Activated CD4-positive, alpha-beta T cell treated with anti-CD3 and anti-CD28 coated beads, Interleukin-2, Interleukin-4, amounts not matched to agents 100 ng/mL and 50 ng/mL, durations not matched to agents 16 hours and 8 hours (primary cell): ENCODE measurements at regions not wholly inside any gene's neighbourhood (a gene's known extent, or its start where the extent isn't known, plus 50 kb on each side); places are given as distances from the start of the nearest gene placed in this dataset.

ENCODE experiments used
- DNase-seq: peaks from one replicate; pipeline ENCODE4 v3.0.0-alpha.2; 2020; ENCODE audit warnings: low spot score

DNA sequence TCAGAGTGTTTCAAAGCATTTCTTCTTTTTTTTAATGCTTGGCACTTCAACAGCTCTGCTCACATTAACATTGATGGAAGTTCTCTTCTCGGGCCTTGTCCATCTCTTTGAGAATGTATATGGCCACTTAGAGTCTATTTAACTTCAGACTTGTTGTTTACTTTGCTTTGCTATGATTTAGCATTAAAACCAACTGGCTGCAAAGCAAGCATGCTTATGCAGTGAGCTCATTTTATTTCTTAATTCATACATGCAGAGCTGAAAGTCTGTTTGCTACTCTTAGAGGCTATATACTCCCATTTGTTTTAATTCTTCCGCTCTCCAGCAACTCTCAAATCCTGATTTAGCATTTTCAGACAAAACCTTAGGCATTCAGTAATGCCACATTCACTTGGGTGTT lies 107.6 kb upstream of the PACRGL start:
- DNase-seq: no peak

DNA sequence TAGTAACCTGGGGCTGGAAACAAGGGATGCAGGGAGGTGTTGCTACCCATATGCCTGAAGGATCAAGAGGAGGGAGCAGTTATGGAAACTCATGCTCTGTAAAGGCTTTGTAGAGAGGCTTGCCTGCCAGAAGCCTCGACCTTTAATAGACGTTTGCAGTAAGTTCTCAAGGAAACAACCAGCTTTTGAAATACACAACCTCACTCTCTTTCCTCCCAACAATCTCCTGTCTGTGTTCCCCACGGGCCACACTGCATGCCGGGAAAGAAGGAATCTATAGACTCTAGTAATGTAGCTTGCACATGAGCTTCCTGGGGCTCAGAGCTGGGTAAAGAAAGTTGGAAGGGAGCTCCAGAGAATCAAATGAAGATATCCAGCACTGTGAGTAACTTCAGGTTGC lies 101.6 kb upstream of the PACRGL start:
- DNase-seq: no peak

DNA sequence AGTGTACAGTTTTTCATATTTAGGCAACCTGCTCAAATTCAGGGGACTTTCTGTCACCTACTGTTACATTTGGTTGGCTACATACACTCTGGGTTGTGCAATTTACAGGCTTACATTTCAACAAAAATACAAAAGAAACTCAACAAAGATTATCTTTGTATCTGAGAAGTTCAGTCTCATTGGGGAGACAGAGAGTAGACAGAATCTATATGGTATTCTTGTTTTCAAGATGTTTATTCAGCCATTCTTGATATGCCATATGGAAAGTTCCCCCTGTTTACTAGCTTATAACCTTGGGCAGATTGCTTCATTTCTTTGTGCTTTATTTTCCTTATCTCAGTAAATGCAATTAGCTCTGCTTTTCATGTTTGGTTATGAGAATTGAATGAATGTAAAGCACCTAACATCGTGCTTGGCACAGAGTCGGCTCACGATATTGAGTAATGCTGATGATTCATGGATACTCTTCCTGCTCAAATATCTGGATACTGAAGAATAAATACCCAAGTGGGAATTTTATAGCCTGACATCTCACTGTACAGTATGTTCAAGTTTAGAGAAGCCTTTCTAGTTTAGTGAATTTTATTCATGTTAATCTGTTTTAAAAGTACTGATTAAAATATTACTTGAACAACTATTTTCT lies 96.5 kb upstream of the PACRGL start:
- DNase-seq: no peak

DNA sequence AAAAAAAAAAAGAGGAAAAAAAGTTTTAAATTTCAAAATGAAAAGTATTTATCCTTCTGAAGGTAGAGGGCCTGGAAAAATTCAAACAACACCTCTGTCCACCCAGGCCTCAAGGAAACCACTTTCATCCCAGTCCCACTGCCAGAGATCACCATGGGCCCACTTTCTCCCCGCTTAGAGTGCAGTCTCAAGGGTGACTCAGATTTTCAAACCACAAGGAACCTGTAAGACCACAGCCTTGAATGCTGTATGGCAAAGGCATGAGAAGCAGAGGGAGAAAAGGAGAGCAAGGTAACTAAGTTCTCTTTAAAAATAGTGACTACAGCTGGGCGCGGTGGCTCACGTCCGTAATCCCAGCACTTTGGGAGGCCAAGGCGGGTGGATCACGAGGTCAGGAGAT lies 87.9 kb upstream of the PACRGL start:
- DNase-seq: no peak

DNA sequence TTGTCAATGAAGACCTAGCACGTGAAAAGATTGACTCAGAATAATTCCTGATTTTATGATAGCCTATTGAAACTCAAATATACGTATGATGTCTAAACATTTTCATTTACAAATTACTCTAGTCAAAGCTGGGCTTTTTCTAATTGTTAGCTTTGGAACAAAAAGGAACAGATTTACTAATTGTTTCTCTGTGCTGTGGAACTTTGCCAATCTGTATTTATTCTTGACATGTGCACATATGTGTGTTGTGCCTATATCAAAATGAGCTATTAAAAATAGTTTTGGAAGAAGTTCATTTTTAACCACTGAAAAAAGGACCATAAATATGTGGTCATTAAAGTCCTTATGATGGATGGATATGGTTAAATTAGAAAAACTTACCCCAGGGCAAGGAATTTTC lies 85.4 kb upstream of the PACRGL start:
- DNase-seq: no peak

DNA sequence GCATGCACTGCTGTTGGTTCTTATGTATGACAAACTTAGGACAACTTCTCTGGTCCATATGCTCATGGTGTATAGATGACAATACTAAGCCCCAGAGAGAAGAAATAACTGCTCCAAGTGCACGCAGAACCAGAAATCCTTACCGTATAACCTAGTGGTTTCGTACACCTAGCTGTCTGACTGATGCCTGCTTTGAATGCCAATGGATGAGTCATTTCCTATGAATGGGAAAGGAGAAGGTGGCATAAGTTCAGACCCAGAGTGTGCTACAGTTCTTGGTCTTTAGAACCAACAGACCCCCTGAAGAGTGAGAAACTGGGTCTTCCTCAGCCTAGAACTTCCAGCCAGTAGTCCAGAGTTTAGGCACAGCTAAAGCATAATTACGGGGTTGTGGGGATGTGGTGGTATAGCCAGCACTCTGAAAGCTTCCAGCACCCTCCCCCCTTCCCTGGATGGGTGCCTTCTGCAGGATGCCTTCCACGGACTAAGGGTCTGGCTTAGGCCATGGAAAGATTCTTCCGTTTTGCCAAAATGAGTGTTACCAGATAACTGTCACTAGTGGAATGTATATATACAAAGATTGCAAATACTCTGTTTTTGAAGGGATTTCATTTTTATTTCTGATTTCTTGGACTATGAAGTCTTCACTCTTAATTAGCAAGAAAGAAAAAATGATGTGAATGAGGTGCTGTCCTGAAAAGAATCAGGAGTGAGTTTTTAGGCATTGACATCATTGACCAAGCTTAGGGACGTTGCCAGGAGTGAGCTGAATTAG lies 84.6 kb upstream of the PACRGL start:
- no peak for DNase-seq

DNA sequence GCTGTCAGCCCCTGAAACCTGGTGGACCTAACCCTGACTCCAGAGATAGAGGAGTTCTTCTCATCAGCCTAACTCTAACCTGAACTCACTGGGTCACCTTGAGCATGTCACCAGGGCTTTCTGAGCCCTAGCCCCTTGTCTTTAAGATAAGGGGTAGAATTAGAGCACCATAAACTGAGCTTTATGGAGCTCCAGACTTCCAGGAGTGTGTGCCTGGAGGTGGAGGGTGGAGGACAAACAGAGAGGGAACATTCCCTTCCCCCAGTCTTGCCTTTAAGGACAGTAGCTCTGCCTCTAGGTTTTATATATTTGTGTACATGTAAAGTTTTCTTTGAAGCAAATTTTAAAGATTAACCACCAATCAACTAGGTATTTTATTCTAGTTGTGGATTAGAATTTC lies 83.9 kb upstream of the PACRGL start:
- no peak for DNase-seq

DNA sequence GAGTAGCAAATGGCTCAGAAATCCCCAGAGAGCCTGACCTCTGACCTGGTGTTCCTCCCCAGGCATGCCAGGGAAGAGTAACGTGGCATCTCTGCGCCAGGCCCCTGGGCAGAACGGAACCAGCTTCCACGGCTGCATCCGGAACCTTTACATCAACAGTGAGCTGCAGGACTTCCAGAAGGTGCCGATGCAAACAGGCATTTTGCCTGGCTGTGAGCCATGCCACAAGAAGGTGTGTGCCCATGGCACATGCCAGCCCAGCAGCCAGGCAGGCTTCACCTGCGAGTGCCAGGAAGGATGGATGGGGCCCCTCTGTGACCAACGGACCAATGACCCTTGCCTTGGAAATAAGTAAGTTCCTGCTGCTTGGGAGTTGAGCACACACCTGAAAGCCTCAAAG lies 83.4 kb upstream of the PACRGL start:
- no peak for DNase-seq

DNA sequence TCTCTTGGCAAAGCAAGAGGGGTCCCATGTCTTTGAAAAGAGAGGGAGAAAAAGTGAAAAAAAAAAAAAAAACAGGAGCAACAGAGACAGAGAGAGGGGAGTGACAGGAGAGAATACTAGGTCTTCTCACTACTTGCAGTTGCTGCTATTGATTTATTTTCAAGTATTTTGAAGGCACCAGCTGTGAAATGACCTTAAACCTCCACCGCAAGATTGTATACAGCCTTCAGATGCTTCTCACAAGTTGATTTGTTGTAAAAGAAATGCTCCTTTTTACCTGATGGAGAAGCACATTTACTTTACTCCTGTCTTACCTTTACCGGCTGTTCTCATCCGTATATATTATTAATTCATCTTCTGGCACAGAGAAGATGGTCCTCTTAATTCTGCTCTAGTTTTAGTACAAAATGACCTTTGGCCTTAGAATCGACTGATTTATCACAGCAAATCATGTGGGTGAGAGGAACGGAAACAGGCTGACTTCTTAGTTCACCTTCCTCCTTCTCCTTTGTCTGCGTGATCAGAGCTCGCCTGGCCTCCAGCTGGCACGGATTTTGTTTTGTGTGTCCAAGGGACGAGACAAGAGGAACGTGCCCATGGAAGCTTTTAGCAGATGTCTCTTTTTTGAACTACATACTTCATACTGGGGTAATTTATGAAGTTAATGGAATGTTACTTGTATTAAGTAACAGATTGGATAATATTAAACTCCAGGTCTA lies 82.4 kb upstream of the PACRGL start:
- DNase-seq: no peak

DNA sequence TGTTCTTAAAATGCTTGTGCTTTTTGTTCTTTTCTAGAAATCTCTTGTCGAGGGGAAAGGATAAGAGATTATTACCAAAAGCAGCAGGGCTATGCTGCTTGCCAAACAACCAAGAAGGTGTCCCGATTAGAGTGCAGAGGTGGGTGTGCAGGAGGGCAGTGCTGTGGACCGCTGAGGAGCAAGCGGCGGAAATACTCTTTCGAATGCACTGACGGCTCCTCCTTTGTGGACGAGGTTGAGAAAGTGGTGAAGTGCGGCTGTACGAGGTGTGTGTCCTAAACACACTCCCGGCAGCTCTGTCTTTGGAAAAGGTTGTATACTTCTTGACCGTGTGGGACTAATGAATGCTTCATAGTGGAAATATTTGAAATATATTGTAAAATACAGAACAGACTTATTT lies 81.5 kb upstream of the PACRGL start:
- no peak for DNase-seq

DNA sequence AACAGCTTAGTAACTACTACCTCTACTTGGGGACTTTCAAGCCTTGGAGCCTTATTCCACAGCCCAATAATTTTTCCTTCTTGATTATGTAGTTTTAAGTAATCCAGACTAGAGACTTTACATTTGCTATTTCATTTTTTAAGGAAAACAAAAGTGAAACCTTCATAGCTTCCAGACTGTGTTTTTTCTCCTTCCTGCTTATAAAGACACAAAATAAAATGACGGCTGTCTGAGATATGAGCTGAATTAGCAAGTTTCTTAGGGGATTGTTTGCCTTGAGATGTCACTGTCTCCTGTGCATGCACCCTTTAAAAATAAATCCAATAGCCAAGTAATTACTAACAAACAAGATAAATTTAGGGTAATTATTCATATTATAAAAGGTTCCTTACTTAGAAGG lies 78.8 kb upstream of the PACRGL start:
- DNase-seq: no peak

DNA sequence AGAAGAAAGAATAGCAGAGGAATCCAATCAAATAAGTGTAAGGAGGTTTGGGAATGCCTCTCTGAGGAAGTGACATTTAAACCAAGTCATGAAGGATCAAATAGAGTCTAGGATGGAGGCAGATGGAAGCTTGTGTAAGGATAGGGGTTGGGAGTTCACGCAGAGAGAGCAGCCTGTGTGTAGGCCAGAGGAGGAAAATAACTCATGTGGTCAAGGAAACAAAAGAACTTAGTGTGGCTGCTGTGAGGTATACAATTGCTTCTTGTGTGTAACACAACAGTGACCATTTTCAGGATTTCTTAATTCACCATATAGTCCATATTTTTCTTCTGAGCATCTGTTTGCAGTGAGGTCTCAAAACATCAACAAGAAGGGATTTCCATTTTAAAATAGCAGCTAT lies 77.6 kb upstream of the PACRGL start:
- no peak for DNase-seq

DNA sequence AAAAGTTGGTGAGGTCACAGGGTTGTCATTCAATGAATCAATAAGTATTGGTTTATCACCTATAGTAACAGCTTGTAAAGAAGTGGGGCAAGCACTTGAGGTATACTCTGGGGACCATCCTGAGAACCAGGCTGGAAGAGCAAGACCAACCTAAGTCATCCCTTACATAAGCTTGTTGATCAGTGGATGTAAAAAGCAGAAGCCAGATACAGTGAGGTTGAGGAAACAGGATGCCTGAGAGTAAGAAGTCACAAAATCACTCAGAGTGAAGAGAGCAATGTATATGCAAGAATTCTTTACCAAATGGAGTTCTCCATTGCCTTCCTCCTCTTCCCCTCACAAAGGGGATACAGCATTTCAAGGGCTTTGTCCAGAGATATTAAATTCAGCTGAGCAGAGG lies 76.3 kb upstream of the PACRGL start:
- DNase-seq: no peak

DNA sequence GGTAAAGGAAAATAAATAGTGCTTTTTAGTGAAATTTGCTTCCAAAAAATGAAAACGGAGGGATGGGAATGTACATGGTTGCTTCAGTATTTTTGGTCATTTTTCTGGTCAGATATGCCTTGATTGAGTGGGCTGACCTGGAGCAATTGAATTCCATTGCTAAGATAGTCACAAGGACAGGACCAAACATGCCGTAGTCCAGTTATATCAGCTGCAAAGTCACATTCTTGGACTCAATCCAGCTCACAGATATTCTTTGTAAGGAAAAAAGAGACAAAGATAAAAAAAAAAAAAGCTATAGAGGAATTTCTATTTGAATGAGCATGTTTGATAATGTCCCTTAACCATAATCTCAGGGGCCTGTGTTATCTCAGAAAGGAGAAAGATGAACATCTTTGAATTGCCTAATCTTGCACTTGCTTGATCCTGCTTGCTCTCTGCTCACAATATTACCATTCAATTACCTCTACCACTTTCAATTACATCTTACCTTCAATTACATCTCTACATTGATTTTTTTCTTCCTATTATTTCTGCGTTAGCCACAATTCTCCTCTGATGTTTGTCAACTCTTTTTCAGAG lies 75.4 kb upstream of the PACRGL start:
- DNase-seq: no peak

DNA sequence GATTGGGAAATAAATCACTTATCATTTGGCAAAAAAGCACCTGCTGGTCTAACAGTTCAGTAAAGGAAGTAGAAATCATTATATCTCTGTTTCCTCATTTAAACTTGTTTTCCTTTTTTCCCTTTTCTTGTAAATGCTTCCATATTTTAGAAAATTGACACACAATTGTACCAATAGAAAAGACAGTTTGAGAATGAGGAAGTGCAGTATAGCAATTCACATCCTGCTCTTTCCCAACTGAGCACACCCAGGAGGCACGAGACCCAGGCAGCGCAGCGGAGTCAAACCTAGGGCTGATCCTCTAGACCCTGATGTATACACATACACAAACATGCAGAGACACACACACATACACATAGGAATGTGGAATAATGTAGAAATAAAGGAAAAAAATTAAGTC lies 74.8 kb upstream of the PACRGL start:
- no peak for DNase-seq

DNA sequence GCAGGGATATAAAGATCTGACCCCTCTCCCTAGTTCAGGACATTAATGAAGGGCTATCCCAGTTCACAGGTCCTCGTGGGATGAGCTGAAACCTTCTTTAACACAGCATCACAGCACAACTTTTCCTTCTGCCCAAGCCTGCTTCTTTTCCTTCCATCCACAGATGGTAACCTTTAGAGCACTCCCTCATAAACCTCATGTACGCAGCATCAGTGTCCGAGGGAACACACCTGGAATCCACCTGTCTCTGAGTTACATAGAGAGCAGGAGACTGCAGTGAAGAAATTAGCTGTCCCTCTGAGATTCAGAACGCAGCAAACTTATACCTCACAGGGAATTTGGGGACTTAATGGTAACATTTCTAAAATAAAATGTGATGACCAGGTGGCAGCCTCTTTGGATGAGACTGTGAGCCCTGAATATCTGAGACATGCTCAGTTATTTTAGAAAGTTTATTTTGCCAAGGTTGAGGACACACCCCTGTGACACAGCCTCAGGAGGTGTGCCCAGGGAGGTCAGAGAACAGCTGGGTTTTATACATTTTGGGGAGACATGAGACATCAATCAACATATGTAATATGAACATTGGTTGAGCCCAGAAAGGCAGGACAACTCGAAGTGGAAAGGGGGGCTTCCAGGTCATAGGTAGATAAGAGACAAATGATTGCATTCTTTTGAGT lies 73.8 kb upstream of the PACRGL start:
- no peak for DNase-seq

DNA sequence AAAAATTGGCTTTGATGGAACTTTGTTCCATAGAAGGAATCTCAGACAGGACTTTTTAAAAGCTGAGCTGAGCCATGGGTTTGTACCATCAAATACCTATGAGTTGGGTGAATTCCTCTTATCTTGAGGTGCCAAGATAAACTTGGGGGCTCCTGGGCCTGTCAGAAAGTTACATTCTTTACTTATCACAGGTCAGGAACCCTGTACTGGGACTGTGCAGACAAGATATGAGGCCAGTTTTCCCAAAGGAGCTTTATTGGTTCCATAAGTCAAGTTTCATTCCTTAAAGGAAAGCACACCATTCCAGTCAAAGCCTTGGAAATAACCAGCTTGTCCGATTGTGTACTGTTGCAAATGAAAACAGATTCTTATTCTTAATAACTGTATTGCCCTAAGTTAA lies 72.4 kb upstream of the PACRGL start:
- DNase-seq: no peak

DNA sequence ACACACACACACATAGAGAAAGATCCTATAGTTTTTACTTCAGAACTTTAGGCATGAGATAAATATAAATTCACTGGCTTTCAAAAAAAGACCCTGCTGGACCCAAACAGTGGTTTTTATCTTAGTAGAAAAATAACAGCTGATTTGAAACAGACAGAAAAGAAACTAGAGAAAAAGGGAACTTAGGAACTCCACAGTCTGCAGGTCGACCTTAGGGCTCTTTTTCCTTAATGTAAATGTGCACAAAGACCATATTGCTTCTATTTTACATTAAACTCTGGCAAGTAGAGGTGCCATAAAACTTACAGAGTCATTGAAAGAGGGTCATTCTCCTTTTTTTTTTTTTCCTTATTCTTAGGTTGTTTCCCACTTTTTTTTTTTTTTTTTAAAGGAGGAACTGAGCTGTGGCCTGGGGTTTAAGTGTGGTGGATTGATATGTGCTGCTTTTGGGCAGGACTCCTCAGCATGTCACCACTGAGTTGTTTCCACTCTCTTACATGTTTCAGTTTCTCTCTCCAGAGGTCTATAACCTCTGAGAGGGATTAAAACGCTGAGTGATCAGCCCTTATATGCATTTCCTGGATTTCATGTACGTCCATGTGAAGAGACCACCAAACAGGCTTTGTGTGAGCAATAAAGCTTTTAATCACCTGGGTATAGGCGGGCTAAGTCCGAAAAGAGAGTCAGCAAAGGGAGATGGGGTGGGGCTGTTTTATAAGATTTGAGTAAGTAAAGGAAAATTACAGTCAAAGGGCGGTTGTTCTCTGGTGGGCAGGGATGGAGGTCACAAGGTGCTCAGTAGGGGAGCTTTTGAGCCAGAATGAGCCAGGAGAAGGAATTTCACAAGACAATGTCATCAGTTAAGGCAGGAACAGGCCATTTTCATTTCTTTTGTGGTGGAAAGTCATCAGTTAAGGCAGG lies 70.8 kb upstream of the PACRGL start:
- DNase-seq: no peak

DNA sequence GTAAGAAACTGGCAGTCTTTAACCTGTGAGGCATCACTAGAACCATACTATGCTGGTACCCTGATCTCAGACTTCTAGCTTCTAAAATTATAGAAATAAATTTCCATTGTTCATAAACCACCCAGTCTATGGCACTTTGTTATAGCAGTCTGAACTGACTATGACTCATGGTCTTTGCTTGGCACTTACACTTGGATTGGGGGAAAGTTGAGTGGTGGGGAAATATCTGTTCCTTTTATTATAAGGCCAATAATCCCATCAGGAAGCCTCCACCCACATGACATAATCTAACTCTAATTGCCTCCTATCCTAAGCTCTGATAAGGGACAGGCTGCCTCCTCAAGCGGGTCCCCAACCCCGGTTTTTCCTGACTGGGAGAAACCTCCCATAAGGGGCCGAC lies 61.4 kb upstream of the PACRGL start:
- DNase-seq: no peak

DNA sequence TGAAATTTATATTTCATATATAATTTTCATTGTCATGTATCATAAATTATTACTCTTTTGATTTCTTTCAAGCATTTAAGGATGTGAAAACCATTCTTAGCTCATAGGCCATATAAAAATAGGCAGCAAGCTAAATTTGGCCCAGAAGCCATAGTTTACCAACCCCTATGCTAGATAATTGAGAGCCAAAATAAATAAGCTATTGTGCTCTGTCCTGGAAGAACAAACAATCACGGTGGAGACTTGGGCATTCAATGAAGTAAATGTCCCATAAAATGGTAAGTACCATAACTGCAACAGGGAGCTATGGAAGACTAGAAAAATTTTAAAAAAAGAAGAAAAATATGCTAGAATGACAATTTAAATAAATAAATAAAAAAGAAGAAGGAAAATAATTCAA lies 60.9 kb upstream of the PACRGL start:
- no peak for DNase-seq

DNA sequence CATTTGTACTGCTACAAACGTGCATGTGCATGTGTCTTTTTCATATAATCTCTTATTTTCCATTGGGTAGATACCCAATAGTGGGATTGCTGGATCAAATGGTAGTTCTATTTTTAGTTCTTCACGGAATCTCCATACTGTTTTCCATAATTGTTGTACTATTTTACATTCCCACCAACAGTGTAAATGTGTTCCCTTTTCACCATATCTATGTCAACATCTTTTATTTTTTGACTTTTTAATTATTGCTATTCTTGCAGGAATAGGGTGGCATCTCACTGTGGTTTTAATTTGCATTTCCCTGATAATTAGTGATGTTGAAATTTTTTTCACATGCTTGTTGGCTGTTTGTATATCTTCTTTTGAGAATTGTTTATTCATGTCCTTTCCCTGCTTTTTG lies 59.3 kb upstream of the PACRGL start:
- DNase-seq: no peak
